ENCODE measurements at regions not wholly inside any gene's neighbourhood (a gene's known extent, or its start where the extent isn't known, plus 50 kb on each side); places are given as distances from the start of the nearest gene placed in this dataset.
"Not testable (repeated sequence)": the region's sequence is repeated elsewhere in the genome, so short reads cannot be mapped to it uniquely, and the experiment has no call there.

GRCh38 chr3:177720927-177721326 lies 523.6 kb upstream of the TBL1XR1 start:
- TF ChIP-seq CTCF (conservative IDR thresholded peaks at IDR 0.05); EZH2 (IDR thresholded peaks at IDR 0.05; ENCODE audit: low read depth): not testable (repeated sequence)

Measured in PC-9 (cell line).